SK-N-SH (cell line): ENCODE measurements at regions not wholly inside any gene's neighbourhood (a gene's known extent, or its start where the extent isn't known, plus 50 kb on each side); places are given as distances from the start of the nearest gene placed in this dataset.

Experiments used
- CHD2 ChIP-seq: fragments of 150-350 bp; IDR thresholded peaks from 2 replicates; pipeline ENCODE4 v1.6.1; 2018; ENCODE audit warnings: low read length; ENCODE audit not compliant: partially characterized antibody
- EP300 ChIP-seq, 2 experiments: IDR thresholded peaks; 2 replicates each; pipeline versions ENCODE4 v1.4.0 to v1.6.1; 2012; ENCODE audit warnings: borderline replicate concordance in 1 of 2, low read depth in 1 of 2, low read length in 1 of 2
- FOSL2 ChIP-seq: IDR thresholded peaks from 2 replicates; pipeline ENCODE4 v1.4.0; 2012; ENCODE audit warnings: low read depth, mild to moderate bottlenecking, moderate library complexity, borderline replicate concordance
- FOXM1 ChIP-seq: IDR thresholded peaks from 2 replicates; pipeline ENCODE4 v1.4.0; 2012; ENCODE audit warnings: low read depth, mild to moderate bottlenecking
- GABPA ChIP-seq: IDR thresholded peaks from 2 replicates; pipeline ENCODE4 v1.4.0; 2012; ENCODE audit warnings: low read depth, mild to moderate bottlenecking
- RAD21 ChIP-seq: IDR thresholded peaks from 2 replicates; pipeline ENCODE4 v1.6.1; 2012; ENCODE audit warnings: mild to moderate bottlenecking, low read length
- RCOR1 ChIP-seq: fragments of 150-350 bp; IDR thresholded peaks from 2 replicates; pipeline ENCODE4 v1.6.1; 2017; ENCODE audit warnings: antibody characterized with exemption, low read length
- RFX5 ChIP-seq: IDR thresholded peaks from 2 replicates; pipeline ENCODE4 v1.6.1; 2012; ENCODE audit warnings: mild to moderate bottlenecking, improper control_type of control experiment, low read length
- SIN3A ChIP-seq: IDR thresholded peaks from 2 replicates; pipeline ENCODE4 v1.6.1; 2012; ENCODE audit warnings: low read depth, mild to moderate bottlenecking, low read length, moderate library complexity, borderline replicate concordance
- TF ChIP-seq, protein P1 (sequence below): fragments of 200-600 bp; sonication (generic); IDR thresholded peaks from 2 replicates; pipeline ENCODE4 v1.6.1; 2017; ENCODE audit warnings: antibody characterized with exemption, mild to moderate bottlenecking, moderate library complexity
- TF ChIP-seq, protein P2 (sequence below): IDR thresholded peaks from 2 replicates; pipeline ENCODE4 v1.4.0; 2012; ENCODE audit warnings: low read depth, borderline replicate concordance
- TF ChIP-seq, protein P3 (sequence below): IDR thresholded peaks from 2 replicates; pipeline ENCODE4 v1.4.0; 2012; ENCODE audit warnings: low read depth, borderline replicate concordance
- TF ChIP-seq, protein P4 (sequence below): IDR thresholded peaks from 2 replicates; pipeline ENCODE4 v1.4.0; 2012; ENCODE audit warnings: low read depth
- TF ChIP-seq, protein P5 (sequence below): fragments of 150-350 bp; IDR thresholded peaks from 2 replicates; pipeline ENCODE4 v1.6.1; 2017; ENCODE audit warnings: antibody characterized with exemption, low read length, low read depth, borderline replicate concordance

DNA sequence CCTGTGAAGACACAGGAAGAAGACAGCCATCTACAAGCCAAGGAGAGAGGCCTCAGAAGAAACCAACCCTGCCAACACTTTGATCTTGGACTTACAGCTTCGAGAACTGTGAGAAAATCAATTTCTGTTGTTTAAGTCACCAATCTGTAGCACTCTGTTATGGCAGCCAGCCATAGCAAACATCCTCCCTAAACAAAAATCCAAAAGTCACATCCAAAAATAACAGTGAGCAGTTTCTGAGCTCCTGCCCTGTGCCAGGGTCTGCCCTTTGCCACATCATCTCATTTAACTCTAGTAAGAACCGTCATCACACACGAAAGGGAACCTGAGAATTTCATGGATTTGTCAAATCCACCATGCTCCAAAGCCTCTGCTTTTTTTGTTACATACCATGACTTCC lies 118.8 kb downstream of the TRIM36 start:
- TF ChIP-seq RAD21 (no peak), SIN3A (no peak), FOXM1 (no peak), CHD2 (no peak), RFX5 (no peak), RCOR1 (no peak), FOSL2 (no peak), GABPA (no peak), EP300 (IDR thresholded peaks at IDR 0.05; ENCODE audit: borderline replicate concordance in 1 of 2, low read depth in 1 of 2, low read length in 1 of 2) (no peak)
- TF ChIP-seq, protein P1, sequence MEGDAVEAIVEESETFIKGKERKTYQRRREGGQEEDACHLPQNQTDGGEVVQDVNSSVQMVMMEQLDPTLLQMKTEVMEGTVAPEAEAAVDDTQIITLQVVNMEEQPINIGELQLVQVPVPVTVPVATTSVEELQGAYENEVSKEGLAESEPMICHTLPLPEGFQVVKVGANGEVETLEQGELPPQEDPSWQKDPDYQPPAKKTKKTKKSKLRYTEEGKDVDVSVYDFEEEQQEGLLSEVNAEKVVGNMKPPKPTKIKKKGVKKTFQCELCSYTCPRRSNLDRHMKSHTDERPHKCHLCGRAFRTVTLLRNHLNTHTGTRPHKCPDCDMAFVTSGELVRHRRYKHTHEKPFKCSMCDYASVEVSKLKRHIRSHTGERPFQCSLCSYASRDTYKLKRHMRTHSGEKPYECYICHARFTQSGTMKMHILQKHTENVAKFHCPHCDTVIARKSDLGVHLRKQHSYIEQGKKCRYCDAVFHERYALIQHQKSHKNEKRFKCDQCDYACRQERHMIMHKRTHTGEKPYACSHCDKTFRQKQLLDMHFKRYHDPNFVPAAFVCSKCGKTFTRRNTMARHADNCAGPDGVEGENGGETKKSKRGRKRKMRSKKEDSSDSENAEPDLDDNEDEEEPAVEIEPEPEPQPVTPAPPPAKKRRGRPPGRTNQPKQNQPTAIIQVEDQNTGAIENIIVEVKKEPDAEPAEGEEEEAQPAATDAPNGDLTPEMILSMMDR, result no peak
- TF ChIP-seq, protein P2, sequence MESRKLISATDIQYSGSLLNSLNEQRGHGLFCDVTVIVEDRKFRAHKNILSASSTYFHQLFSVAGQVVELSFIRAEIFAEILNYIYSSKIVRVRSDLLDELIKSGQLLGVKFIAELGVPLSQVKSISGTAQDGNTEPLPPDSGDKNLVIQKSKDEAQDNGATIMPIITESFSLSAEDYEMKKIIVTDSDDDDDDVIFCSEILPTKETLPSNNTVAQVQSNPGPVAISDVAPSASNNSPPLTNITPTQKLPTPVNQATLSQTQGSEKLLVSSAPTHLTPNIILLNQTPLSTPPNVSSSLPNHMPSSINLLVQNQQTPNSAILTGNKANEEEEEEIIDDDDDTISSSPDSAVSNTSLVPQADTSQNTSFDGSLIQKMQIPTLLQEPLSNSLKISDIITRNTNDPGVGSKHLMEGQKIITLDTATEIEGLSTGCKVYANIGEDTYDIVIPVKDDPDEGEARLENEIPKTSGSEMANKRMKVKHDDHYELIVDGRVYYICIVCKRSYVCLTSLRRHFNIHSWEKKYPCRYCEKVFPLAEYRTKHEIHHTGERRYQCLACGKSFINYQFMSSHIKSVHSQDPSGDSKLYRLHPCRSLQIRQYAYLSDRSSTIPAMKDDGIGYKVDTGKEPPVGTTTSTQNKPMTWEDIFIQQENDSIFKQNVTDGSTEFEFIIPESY, result no peak
- TF ChIP-seq, protein P3, sequence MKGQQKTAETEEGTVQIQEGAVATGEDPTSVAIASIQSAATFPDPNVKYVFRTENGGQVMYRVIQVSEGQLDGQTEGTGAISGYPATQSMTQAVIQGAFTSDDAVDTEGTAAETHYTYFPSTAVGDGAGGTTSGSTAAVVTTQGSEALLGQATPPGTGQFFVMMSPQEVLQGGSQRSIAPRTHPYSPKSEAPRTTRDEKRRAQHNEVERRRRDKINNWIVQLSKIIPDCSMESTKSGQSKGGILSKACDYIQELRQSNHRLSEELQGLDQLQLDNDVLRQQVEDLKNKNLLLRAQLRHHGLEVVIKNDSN, result no peak
- TF ChIP-seq, protein P4, sequence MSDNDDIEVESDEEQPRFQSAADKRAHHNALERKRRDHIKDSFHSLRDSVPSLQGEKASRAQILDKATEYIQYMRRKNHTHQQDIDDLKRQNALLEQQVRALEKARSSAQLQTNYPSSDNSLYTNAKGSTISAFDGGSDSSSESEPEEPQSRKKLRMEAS, result no peak
- TF ChIP-seq, protein P5, sequence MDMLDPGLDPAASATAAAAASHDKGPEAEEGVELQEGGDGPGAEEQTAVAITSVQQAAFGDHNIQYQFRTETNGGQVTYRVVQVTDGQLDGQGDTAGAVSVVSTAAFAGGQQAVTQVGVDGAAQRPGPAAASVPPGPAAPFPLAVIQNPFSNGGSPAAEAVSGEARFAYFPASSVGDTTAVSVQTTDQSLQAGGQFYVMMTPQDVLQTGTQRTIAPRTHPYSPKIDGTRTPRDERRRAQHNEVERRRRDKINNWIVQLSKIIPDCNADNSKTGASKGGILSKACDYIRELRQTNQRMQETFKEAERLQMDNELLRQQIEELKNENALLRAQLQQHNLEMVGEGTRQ, result no peak
